NCI-H82 (cell line): ENCODE measurements at regions not wholly inside any gene's neighbourhood (a gene's known extent, or its start where the extent isn't known, plus 50 kb on each side); places are given as distances from the start of the nearest gene placed in this dataset.
"Not testable (repeated sequence)": the region's sequence is repeated elsewhere in the genome, so short reads cannot be mapped to it uniquely, and the experiment has no call there.

Experiments
- DNase-seq: peaks from one replicate; lab custom pipeline; 2025; lab: John Stamatoyannopoulos, UW

GRCh38 chr2:224174990-224175389 is 135.9 kb upstream of the SERPINE2 start:
- DNase-seq, result no peak

DNA sequence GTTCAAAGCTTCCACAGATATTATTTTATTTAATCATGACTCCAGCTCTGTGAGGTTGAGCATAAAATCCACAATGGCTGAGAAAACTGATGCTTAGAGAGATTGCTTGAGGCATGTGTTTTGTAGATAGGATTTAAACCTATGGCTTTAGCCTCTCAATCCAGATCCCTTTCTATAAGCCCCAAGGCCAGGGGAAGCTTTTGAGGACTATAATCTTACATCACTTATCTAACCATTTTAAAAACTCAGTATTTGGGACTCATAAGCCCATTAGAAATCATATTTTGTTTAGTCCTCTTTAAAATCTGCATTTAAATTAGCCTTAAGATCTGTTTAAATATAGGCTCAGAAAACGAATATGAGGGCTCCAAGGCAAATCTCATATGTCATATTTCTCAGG is 135.4 kb upstream of the SERPINE2 start:
- peak; percentile 36 for DNase-seq

- peak; percentile 28 for DNase-seq
Observed at GRCh38 chr2:224173933-224174332, 134.8 kb upstream of the SERPINE2 start.

GRCh38 chr2:224173210-224173609 is 134.1 kb upstream of the SERPINE2 start:
- no peak for DNase-seq

DNA sequence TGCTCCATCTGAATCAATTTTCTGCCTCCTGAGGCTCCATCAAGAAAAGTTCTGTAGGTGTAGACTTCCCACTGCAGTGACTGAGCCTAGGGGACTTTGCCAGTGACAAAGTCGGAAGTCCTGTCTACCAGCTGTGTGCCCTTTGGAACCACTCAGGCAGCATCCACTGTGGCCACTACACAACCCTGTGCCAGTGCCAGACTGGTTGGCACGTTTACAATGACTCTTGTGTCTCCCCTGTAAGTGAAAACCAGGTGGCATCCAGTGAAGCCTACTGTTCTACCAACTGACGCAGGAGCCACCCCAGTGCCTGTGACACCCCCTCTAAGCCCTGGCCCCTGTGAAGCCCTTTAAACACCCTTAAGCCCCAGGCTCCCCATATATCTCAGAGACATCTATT is 132.1 kb upstream of the SERPINE2 start:
- no peak for DNase-seq

GRCh38 chr2:224169847-224170246 is 130.8 kb upstream of the SERPINE2 start:
- no peak for DNase-seq

- not testable (repeated sequence) for DNase-seq
Observed at GRCh38 chr2:224167781-224168180, 128.7 kb upstream of the SERPINE2 start.

- no peak for DNase-seq
Observed at GRCh38 chr2:224166654-224167053, 127.6 kb upstream of the SERPINE2 start.

- DNase-seq, result no peak
Observed at GRCh38 chr2:224165901-224166319, 126.8 kb upstream of the SERPINE2 start.

GRCh38 chr2:224163566-224164307 is 124.7 kb upstream of the SERPINE2 start:
- no peak for DNase-seq

GRCh38 chr2:224162122-224162521 is 123.0 kb upstream of the SERPINE2 start:
- DNase-seq, result no peak

DNA sequence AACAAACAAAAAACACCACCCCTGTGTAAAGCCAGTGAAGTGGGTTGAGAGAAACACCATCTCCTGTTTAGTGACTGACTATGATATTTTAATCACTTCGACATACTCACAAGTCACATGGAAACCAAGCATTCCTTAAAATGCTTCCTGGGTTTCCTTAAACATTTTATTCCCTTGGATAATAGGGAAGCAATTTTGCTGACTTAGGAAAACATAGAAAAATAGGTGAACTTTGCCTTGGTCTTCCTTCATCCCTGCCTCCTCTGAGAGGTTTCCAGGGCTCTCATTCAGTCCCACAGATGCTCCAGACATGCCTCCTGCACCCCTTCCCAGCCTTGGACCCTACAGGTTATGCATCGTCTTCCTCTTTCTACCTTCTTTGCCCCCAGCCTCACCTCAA is 122.6 kb upstream of the SERPINE2 start:
- DNase-seq, result no peak

DNA sequence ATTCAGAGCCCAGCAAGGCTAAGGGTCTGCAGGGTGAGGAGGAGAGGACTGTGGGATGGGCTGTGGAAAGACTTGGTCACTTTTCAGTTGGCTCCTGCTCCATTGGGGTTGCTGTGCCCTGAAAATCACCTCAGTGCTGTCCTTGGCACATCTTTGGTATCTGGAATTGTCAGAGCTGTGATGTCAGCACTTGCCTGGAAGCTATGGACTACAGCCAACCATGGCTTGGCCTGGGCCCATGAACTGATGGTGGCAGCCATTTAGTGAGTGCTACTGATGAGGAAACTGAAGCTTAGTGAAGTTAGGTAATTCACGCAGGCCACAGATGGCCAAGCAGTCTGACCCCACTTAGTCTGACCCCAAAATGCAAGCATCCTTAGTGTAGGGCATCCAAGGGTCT is 121.8 kb upstream of the SERPINE2 start:
- no peak for DNase-seq

DNA sequence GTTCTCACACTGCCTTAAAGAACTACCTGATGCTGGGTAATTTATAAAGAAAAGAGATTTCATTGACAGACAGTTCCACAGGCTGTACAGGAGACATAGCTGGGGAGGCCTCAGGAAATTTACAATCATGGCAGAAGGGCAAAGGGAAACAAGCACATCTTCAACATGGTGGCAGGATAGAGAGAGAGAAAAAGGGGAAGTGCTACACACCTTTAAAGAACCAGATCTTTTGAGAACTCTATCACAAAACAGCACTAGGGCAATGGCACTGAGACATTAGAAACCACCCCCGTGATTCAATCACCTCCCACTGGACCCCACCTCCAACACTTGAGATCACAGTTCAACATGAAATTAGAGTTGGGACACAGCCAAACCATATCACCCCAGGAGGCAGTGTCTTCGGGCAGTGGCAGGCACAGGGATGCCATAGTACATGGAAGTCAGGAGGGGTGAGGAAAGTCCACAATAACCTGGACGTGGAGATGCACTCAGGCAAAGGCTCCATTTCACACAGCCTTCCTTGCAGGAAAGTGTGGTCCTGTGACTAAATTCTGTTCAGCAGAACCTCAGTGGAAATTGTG is 120.4 kb upstream of the SERPINE2 start:
- DNase-seq, result no peak

- no peak for DNase-seq
Observed at GRCh38 chr2:224158831-224159230, 119.7 kb upstream of the SERPINE2 start.

DNA sequence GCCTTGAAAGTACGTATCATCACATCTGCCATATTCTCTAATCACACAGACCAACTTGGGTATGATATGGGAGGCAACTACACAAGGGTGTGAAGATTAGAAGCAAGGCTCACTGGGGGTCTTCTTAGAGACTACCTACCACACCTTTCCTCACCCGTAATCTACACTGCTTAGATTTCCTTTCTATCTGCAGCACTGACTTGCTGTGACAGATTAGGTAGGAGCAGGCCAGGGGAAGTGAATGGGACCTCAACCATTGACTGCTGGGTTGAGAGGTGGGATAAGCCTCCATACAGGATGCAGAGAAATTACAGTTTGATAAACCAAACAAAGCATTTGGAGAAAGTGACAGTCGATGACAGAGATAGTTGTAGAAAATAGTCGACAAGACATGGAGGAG is 119.0 kb upstream of the SERPINE2 start:
- no peak for DNase-seq

GRCh38 chr2:224157655-224158054 is 118.6 kb upstream of the SERPINE2 start:
- DNase-seq, result no peak

DNA sequence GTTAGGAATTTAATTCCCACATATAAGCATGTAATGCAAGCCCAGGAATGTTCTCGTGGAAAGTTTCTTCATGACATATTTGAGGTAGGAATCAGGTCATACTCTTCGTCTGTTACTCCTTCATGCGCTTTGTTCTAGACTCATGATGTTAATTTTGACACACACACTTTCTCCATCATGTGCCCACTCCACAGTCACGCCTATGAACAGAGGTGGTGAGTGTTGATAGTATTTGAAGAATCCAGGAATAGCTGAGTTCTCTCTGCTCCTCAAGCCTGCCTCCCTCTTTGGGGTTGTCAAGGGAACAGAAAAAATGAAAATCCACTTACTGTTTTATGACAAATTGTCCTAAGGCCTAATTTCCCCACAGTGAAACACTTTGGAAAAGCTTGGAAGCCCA is 117.3 kb upstream of the SERPINE2 start:
- no peak for DNase-seq

GRCh38 chr2:224155896-224156295 is 116.8 kb upstream of the SERPINE2 start:
- no peak for DNase-seq

GRCh38 chr2:224155371-224155770 is 116.3 kb upstream of the SERPINE2 start:
- DNase-seq, result no peak

- peak; percentile 7 for DNase-seq
Observed at GRCh38 chr2:224151680-224152310, 112.7 kb upstream of the SERPINE2 start.

- no peak for DNase-seq
Observed at GRCh38 chr2:224151161-224151560, 112.1 kb upstream of the SERPINE2 start.

GRCh38 chr2:224148058-224148457 is 109.0 kb upstream of the SERPINE2 start:
- not testable (repeated sequence) for DNase-seq
